ENCODE measurements at regions not wholly inside any gene's neighbourhood (a gene's known extent, or its start where the extent isn't known, plus 50 kb on each side); places are given as distances from the start of the nearest gene placed in this dataset.

DNA sequence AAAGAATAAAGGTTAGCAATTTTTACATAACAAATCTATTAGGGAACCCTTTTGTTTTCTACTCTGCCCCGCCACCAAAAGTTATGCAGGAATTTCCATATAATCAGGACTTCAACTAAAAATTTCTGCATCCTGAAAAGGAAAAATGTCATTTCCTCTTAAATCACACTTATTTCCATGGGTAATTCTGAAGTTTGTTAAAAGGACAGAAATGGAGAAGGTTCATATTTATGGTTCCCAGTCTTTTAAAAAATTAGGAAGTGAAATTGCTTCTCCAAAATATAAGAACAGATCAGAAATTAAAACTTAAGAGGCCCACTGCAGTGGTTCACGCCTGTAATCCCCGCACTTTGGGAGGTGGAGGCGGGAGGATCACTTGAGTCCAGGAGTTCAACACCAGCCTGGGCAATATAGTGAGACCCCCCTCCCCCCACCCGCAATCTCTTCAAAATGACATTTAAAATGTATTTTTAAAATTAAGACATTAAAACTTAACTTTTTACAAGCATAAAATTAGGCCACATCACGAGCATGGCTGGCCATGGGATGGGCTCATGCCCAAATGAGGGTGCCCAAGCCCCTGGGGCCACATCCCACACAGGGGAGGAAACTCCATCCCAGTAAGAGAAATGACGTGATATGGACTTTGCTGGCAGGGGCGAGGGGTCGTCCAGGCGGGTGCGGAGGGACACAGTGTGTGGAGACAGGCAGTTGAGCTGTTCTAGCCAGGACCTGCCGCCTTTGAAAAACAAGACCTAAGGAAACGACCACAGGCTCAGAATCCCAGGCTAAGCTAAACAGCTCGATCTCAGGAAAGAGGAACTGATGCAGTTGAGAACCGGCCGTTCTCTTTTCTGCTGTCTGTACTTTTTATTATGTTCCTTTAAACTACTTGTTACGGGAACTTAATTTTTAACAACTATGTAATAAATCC is 51.3 kb upstream of the NFE2L3 start:
- DNase-seq: peak in 2 of 3 donors; percentile 5 to 8

DNA sequence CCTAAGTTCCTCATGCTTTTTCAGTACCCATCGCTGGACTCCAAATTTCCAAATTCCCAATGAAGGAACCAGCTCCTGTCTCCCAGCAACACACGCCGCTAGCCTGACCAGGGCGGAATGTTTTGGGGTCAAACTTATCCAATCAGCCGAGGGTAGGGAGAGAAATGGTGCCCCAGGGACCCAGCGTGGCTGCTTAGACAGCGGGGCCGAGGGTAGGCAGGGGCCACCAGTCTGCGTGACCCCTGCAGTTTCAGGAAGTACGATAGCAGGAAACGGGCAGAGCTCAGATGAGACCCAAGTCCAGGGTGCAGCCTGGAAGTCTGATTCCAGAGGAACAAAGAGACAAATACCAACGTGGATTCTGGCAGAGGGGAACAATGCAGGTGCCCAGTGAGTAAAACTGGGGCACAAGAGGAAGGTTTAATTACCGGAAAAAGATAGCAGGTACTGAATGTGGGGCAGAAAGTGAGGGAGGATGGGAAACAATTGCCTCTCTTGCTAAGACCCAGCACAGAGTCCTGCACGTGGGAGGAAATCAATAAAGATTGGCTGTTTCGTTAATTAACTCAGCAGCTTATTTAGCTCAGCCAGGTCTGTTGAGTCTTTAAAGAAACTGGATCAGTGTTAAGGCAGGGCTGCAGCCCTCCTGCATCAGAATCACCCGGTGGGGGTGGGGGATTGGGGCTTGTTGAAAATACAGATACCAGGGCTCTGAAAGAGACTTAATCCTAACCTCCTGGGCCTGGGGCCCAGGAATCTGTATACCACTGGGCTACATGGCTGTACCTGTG is 50.4 kb upstream of the NFE2L3 start:
- DNase-seq: peak in 2 of 3 donors; percentile 10 to 61

DNA sequence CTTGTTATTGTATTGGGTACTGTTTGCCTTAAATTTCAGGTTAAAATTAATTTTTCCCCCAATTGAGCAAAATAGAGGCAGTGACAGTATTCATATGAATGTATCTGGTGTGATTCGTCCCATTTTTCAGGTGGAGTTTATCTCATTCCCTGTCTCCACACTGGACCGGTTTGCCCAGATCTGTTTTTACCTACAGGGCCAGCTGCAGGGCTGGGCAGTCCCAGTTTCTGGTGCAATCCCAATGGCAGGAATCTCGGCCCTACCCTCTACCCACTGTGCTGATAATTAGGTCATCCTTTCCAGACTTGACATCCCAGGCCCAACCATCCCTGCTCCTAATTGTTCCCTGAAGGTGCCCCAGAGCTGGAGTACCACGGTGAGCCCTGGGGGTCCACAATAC is 49.8 kb upstream of the NFE2L3 start:
- no peak for DNase-seq

Measured in muscle of back (tissue), 3 donors.